OCI-LY3 (cell line): ENCODE measurements at regions not wholly inside any gene's neighbourhood (a gene's known extent, or its start where the extent isn't known, plus 50 kb on each side); places are given as distances from the start of the nearest gene placed in this dataset.

Experiments
- H2AFZ ChIP-seq: fragments of 200-600, 300-600 bp; shearing (Covaris generic); 2 replicates; pipeline ENCODE4 v1.6.0; 2014; ENCODE audit warnings: antibody characterized with exemption, low read depth, low read length
- H3K27ac ChIP-seq: fragments of 200-600, 300-600 bp; sonication (generic); 2 replicates; pipeline ENCODE4 v1.5.1; 2014; ENCODE audit warnings: mild to moderate bottlenecking, low read length, moderate library complexity, mixed read lengths
- H3K27me3 ChIP-seq: fragments of 200-600, 300-600 bp; sonication (generic); 2 replicates; pipeline ENCODE4 v1.6.1; 2014; ENCODE audit warnings: low read depth, low read length, mixed read lengths
- H3K36me3 ChIP-seq: fragments of 200-600, 300-600 bp; sonication (generic); replicated peaks from 2 replicates; pipeline ENCODE3; 2014; ENCODE audit warnings: low read depth, low read length, mixed read lengths
- H3K4me1 ChIP-seq: fragments of 300-600, 200-600 bp; sonication (generic); 2 replicates; pipeline ENCODE4 v1.6.1; 2014; ENCODE audit warnings: low read length, mixed read lengths
- H3K4me2 ChIP-seq: fragments of 200-600, 300-600 bp; sonication (generic); 2 replicates; pipeline ENCODE4 v1.6.1; 2014; ENCODE audit warnings: low read length, mixed read lengths
- H3K4me3 ChIP-seq: fragments of 300-600, 200-600 bp; sonication (generic); 2 replicates; pipeline ENCODE4 v1.5.1; 2014; ENCODE audit warnings: antibody characterized with exemption, mild to moderate bottlenecking, low read length, moderate library complexity
- H3K79me2 ChIP-seq: fragments of 300-600, 200-600 bp; shearing (Covaris generic); 2 replicates; pipeline ENCODE4 v1.6.1; 2014; ENCODE audit warnings: mild to moderate bottlenecking, low read length, mixed read lengths
- H3K9ac ChIP-seq: fragments of 300-600, 200-600 bp; shearing (Covaris generic); 2 replicates; pipeline ENCODE4 v1.6.0; 2014; ENCODE audit warnings: mild to moderate bottlenecking, low read length, moderate library complexity
- H3K9me3 ChIP-seq: fragments of 200-600, 300-600 bp; shearing (Covaris generic); 2 replicates; pipeline ENCODE4 v1.6.1; 2014; ENCODE audit warnings: low read length, mixed read lengths; ENCODE audit not compliant: insufficient read depth
- H4K20me1 ChIP-seq: fragments of 200-600, 300-600 bp; sonication (generic); 2 replicates; pipeline ENCODE4 v1.6.1; 2016; ENCODE audit warnings: low read length, mixed read lengths; ENCODE audit not compliant: insufficient read depth
- EZH2phosphoT487 ChIP-seq: fragments of 200-600 bp; shearing (Covaris generic); IDR thresholded peaks from 2 replicates; pipeline ENCODE4 v1.6.1; 2018; ENCODE audit warnings: antibody characterized with exemption, mixed run types, low read depth
- TF ChIP-seq, protein P1 (sequence below): fragments of 200-600, 300-600 bp; sonication (generic); IDR thresholded peaks from 2 replicates; pipeline ENCODE4 v1.5.1; 2014; ENCODE audit warnings: antibody characterized with exemption, low read length, low read depth

DNA sequence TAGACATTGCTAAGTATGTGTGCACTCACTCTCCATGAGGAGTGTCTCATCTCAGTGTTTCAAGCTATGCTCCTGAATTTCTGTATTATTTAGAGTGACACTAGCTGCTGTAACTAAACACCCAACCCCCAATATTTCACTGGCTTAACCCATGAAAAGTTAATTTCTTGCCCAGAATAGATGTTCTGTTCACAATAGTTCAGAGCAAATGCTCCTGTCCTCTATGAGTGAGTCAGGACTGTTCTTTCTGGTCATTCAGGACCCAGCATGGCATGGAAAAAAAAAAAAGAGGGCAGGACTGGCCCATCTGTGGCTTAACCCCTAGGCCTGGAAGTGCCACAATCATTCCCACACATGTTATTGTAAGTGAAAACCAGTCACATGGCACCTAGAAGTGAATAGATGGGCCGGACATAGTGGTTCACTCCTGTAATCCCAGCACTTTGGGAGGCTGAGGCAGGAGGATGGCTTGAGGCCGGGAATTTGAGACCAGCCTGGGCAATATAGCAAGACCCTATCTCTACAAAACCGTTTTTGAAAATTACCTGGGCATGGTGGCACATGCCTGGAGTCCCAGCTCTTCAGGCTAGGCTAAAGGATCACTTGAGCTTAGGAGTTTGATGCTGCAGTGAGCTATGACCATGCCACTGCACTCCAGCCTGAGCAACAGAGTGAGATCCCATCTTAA, 663.6 kb downstream of the IRS1 start:
- H3K4me3 ChIP-seq, result no peak overlapping the region

DNA sequence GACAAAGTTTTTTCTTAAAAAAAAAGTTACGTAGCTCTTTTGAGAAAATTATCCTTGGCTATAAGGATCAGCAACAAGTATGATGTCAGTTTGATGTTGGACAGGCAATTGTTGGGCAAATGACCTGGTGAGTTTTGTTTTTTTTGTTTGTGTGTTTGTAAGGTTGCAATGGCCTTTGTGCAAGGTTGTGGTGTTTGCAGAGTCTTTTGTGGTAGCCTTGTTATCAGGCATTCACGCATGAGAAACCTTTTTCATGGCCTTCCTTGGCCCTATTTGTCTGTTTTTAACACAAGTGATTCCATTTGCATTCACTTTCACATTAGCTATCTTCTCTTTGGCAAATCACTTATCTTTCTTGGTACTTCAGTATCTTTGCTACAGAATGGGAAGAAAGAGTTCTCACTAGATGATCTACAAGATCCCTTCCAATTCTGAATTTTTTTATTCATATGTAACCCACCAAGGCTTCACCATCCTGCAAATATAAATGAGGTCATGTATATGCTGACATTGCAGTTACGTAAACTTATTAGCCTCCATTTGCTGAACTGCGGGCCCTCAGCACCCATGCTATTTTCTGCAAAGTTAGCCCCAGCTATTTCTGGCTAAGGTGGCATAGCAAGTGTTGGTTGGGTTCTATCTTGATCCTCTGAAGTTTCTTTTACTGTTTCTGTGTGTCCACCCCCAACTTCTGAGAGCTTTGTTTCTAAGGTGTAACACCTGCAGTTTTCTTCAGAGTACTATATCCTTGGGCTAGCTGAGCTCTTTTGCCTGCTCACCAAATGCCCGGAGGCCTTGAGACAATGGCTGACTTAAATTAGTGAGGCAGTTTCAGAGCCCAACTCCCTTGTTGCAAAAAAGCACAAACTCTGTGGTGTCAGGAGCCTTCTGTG, 667.1 kb downstream of the IRS1 start:
- no peak overlapping the region for H3K4me2 ChIP-seq
- H2AFZ ChIP-seq, result no peak overlapping the region
- no peaks in the 10 kb centered on the region for H3K79me2 ChIP-seq
- no peaks in the 10 kb centered on the region for H3K27me3 ChIP-seq
- no peak overlapping the region for H3K9ac ChIP-seq
- H3K36me3 ChIP-seq, result no peaks in the 10 kb centered on the region
- H3K4me1 ChIP-seq, result peaks cover 9% of the 10 kb centered on the region
- H3K9me3 ChIP-seq, result no peaks in the 10 kb centered on the region
- H3K27ac ChIP-seq, result no peak overlapping the region
- TF ChIP-seq EZH2phosphoT487, result no peak
- TF ChIP-seq, protein P1, sequence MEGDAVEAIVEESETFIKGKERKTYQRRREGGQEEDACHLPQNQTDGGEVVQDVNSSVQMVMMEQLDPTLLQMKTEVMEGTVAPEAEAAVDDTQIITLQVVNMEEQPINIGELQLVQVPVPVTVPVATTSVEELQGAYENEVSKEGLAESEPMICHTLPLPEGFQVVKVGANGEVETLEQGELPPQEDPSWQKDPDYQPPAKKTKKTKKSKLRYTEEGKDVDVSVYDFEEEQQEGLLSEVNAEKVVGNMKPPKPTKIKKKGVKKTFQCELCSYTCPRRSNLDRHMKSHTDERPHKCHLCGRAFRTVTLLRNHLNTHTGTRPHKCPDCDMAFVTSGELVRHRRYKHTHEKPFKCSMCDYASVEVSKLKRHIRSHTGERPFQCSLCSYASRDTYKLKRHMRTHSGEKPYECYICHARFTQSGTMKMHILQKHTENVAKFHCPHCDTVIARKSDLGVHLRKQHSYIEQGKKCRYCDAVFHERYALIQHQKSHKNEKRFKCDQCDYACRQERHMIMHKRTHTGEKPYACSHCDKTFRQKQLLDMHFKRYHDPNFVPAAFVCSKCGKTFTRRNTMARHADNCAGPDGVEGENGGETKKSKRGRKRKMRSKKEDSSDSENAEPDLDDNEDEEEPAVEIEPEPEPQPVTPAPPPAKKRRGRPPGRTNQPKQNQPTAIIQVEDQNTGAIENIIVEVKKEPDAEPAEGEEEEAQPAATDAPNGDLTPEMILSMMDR, result no peak
- no peak overlapping the region for H3K4me3 ChIP-seq
- no peaks in the 10 kb centered on the region for H4K20me1 ChIP-seq

More for the DNA sequence above, 663.6 kb downstream of the IRS1 start:
- H4K20me1 ChIP-seq, result no peaks in the 10 kb centered on the region
- H3K4me2 ChIP-seq, result no peak overlapping the region
- no peaks in the 10 kb centered on the region for H3K79me2 ChIP-seq
- H3K9me3 ChIP-seq, result no peaks in the 10 kb centered on the region
- H3K4me1 ChIP-seq, result peaks cover 9% of the 10 kb centered on the region
- H3K9ac ChIP-seq, result no peak overlapping the region
- no peaks in the 10 kb centered on the region for H3K27me3 ChIP-seq
- H2AFZ ChIP-seq, result no peak overlapping the region
- no peaks in the 10 kb centered on the region for H3K36me3 ChIP-seq
- H3K27ac ChIP-seq, result no peak overlapping the region
- TF ChIP-seq, protein P1, result no peak
- no peak for TF ChIP-seq EZH2phosphoT487

DNA sequence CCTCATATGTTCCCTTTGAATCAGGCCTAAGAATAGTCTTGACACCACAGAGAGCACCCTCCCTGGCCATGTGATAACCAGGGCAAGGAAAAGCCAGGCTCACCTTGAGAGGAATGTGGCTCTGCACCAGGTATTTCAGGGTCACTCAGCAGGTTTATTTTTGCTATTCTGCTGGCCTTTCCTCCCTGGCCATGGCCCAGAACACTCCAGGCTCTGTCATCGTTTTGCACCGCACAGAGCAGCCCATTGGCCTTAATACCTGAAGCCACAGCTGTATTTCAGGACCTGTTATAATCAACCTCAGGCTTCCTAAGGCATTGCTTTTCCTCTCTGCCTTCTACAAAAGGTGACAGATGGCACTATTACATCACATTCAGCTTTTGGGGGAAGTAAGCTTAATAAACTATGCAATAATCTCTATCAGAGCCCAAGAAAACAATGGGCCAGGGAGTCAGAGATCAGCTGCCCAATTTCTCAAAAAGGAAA, 668.3 kb downstream of the IRS1 start:
- Histone ChIP-seq H3K4me2 (no peak overlapping the region), H3K27ac (no peak overlapping the region), H3K9me3 (no peaks in the 10 kb centered on the region), H3K36me3 (no peaks in the 10 kb centered on the region), H3K9ac (no peak overlapping the region), H3K4me3 (no peak overlapping the region), H3K27me3 (no peaks in the 10 kb centered on the region), H3K79me2 (no peaks in the 10 kb centered on the region), H3K4me1 (no peaks in the 10 kb centered on the region), H2AFZ (no peak overlapping the region), H4K20me1 (no peaks in the 10 kb centered on the region)
- TF ChIP-seq EZH2phosphoT487, result no peak
- TF ChIP-seq, protein P1, result no peak

DNA sequence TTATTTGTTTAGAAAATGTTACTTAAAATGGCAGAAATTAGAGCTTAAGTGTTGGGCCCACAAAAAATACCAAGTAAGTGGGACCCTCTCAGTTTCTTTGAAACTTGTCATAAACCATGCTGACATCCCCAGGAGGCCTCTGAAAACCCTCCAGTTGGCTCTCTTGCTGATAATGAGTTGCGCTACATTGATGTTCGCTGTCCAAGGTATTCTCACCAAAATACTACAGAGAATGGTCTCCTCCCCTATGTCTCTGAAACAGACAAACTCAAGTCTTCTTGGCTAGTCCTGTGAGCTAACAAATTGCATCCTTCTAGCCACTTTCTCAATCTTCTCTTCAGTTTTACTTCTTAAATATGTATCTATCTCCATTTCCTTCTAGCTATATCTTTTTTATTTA, 669.4 kb downstream of the IRS1 start:
- H3K9me3 ChIP-seq, result no peaks in the 10 kb centered on the region
- H3K4me2 ChIP-seq, result no peak overlapping the region
- H2AFZ ChIP-seq, result no peak overlapping the region
- no peak overlapping the region for H3K27ac ChIP-seq
- no peaks in the 10 kb centered on the region for H3K4me1 ChIP-seq
- no peaks in the 10 kb centered on the region for H3K36me3 ChIP-seq
- H3K9ac ChIP-seq, result no peak overlapping the region
- no peaks in the 10 kb centered on the region for H3K27me3 ChIP-seq
- no peak overlapping the region for H3K4me3 ChIP-seq
- no peaks in the 10 kb centered on the region for H4K20me1 ChIP-seq
- no peaks in the 10 kb centered on the region for H3K79me2 ChIP-seq
- no peak for TF ChIP-seq EZH2phosphoT487
- TF ChIP-seq, protein P1, result no peak
